ENCODE measurements at regions not wholly inside any gene's neighbourhood (a gene's known extent, or its start where the extent isn't known, plus 50 kb on each side); places are given as distances from the start of the nearest gene placed in this dataset.

- TF ChIP-seq, protein P1, sequence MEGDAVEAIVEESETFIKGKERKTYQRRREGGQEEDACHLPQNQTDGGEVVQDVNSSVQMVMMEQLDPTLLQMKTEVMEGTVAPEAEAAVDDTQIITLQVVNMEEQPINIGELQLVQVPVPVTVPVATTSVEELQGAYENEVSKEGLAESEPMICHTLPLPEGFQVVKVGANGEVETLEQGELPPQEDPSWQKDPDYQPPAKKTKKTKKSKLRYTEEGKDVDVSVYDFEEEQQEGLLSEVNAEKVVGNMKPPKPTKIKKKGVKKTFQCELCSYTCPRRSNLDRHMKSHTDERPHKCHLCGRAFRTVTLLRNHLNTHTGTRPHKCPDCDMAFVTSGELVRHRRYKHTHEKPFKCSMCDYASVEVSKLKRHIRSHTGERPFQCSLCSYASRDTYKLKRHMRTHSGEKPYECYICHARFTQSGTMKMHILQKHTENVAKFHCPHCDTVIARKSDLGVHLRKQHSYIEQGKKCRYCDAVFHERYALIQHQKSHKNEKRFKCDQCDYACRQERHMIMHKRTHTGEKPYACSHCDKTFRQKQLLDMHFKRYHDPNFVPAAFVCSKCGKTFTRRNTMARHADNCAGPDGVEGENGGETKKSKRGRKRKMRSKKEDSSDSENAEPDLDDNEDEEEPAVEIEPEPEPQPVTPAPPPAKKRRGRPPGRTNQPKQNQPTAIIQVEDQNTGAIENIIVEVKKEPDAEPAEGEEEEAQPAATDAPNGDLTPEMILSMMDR (IDR thresholded peaks at IDR 0.05) = no peak
- no peak for TF ChIP-seq ZFX (IDR thresholded peaks at IDR 0.05; ENCODE audit: borderline replicate concordance)
Observed at GRCh38 chr1:188117436-188117835, 1288.7 kb downstream of the PLA2G4A start.

Measured in 22Rv1 (cell line).